HG02840 (cell line): ENCODE measurements at regions not wholly inside any gene's neighbourhood (a gene's known extent, or its start where the extent isn't known, plus 50 kb on each side); places are given as distances from the start of the nearest gene placed in this dataset.
"Not testable (repeated sequence)": the region's sequence is repeated elsewhere in the genome, so short reads cannot be mapped to it uniquely, and the experiment has no call there.

ENCODE experiments used
- ATAC-seq: cut with Tn5 transposase; IDR thresholded peaks from one replicate; pipeline ENCODE4 v1.9.1; 2021; ENCODE audit warnings: mild to moderate bottlenecking, moderate library complexity, moderate number of reproducible peaks; ENCODE audit not compliant: unreplicated experiment, low FRiP score

GRCh38 chr3:152147748-152148147 is 121.0 kb upstream of the MBNL1 start:
- ATAC-seq, result no peak

- ATAC-seq, result no peak
These were observed 120.2 kb upstream of the MBNL1 start for GRCh38 chr3:152148579-152148978.

- no peak for ATAC-seq
These were observed 118.9 kb upstream of the MBNL1 start for GRCh38 chr3:152149832-152150231.

GRCh38 chr3:152151216-152151876 is 117.4 kb upstream of the MBNL1 start:
- ATAC-seq, result no peak

- ATAC-seq, result not testable (repeated sequence)
These were observed 116.6 kb upstream of the MBNL1 start for GRCh38 chr3:152151877-152152765.

GRCh38 chr3:152153115-152153514 is 115.6 kb upstream of the MBNL1 start:
- ATAC-seq, result not testable (repeated sequence)

- ATAC-seq, result no peak
These were observed 113.3 kb upstream of the MBNL1 start for GRCh38 chr3:152155246-152156020.

GRCh38 chr3:152156880-152157279 is 111.8 kb upstream of the MBNL1 start:
- no peak for ATAC-seq

GRCh38 chr3:152157337-152157736 is 111.4 kb upstream of the MBNL1 start:
- no peak for ATAC-seq

- ATAC-seq, result no peak
These were observed 109.4 kb upstream of the MBNL1 start for GRCh38 chr3:152159328-152159727.

GRCh38 chr3:152160350-152161011 is 108.2 kb upstream of the MBNL1 start:
- ATAC-seq, result no peak

GRCh38 chr3:152172460-152172859 is 96.3 kb upstream of the MBNL1 start:
- ATAC-seq, result no peak

- ATAC-seq, result no peak
These were observed 95.1 kb upstream of the MBNL1 start for GRCh38 chr3:152173627-152174026.

GRCh38 chr3:152174876-152175527 is 93.7 kb upstream of the MBNL1 start:
- no peak for ATAC-seq

GRCh38 chr3:152175528-152175889 is 93.2 kb upstream of the MBNL1 start:
- no peak for ATAC-seq

GRCh38 chr3:152176241-152176640 is 92.5 kb upstream of the MBNL1 start:
- no peak for ATAC-seq

GRCh38 chr3:152176998-152177397 is 91.7 kb upstream of the MBNL1 start:
- no peak for ATAC-seq

GRCh38 chr3:152177757-152178156 is 91.0 kb upstream of the MBNL1 start:
- peak; percentile 95 for ATAC-seq

GRCh38 chr3:152183473-152183872 is 85.3 kb upstream of the MBNL1 start:
- ATAC-seq, result no peak
